ENCODE measurements at regions not wholly inside any gene's neighbourhood (a gene's known extent, or its start where the extent isn't known, plus 50 kb on each side); places are given as distances from the start of the nearest gene placed in this dataset.
A peak's percentile ranks its signal among the peaks of the same experiment; 100 is the strongest.
"Not testable (repeated sequence)": the region's sequence is repeated elsewhere in the genome, so short reads cannot be mapped to it uniquely, and the experiment has no call there.

DNA sequence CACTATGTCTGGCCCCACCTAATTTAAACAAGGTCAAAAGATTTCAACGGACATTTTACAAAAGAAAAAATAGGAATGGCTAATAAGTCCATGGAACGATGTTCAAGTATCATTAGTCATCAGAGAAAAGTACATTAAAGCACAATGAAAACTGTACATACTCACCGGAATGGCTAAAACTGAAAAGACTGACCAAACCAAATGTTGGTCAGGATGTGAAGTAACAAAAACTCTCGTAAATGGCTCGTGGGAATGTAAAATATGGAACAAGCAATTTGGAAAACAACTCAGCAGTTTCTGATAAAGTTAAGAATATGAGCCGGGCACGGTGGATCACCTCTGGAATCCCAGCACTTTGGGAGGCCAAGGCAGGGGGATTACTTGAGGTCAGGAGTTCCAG is 65.7 kb upstream of the PARD3 start:
- H3K4me1 ChIP-seq (replicated peaks in 1 of 2) = no peaks in the 10 kb centered on the region
- WGBS, 10 experiments = 56 to 94% (median 82%) methylated on average over 4 to 7 of the region's 7 CpGs; no CpG with 5 or more reads in 1 of the 10 experiments
- no peak for ATAC-seq (replicated peaks in 6 of 8)
- in situ Hi-C loops (cut with MboI; ENCODE audit: low pct_unique_long_range_greater_than_20kb in 2 of 9, low sequenced_read_pairs in 9 of 9, unreplicated experiment in 9 of 9) = no loop called here
- H3K27ac ChIP-seq = no peak overlapping the region
- H3K4me3 ChIP-seq = no peak overlapping the region

GRCh38 chr10:34878651-34879050 is 63.6 kb upstream of the PARD3 start:
- not testable (repeated sequence) for H3K4me1 ChIP-seq (replicated peaks in 1 of 2); ATAC-seq (replicated peaks in 6 of 8)
- WGBS, 10 experiments = 23 to 83% (median 37%) methylated on average over 1 of the region's 1 CpG; no CpG with 5 or more reads in 4 of the 10 experiments

GRCh38 chr10:34875061-34875460 is 60.0 kb upstream of the PARD3 start:
- WGBS, 10 experiments = 83 to 100% (median 93%) methylated on average over 2 to 11 of the region's 11 CpGs; no CpG with 5 or more reads in 1 of the 10 experiments
- Histone ChIP-seq H3K4me3 (no peak overlapping the region), H3K4me1 (replicated peaks in 1 of 2) (no peaks in the 10 kb centered on the region), H3K27ac (no peak overlapping the region)
- in situ Hi-C loops (cut with MboI; ENCODE audit: low pct_unique_long_range_greater_than_20kb in 2 of 9, low sequenced_read_pairs in 9 of 9, unreplicated experiment in 9 of 9) = no loop called here
- ATAC-seq (replicated peaks in 6 of 8) = no peak

More at GRCh38 chr10:34878651-34879050, 63.6 kb upstream of the PARD3 start:
- in situ Hi-C loops (cut with MboI; ENCODE audit: low pct_unique_long_range_greater_than_20kb in 2 of 9, low sequenced_read_pairs in 9 of 9, unreplicated experiment in 9 of 9); H3K4me3 ChIP-seq; H3K27ac ChIP-seq: not testable (repeated sequence)

- H3K27ac ChIP-seq = no peak overlapping the region
- no peak for ATAC-seq (replicated peaks in 6 of 8)
- H3K4me3 ChIP-seq = no peak overlapping the region
- 0 to 100% (median 88%) methylated on average over 1 to 3 of the region's 3 CpGs; no CpG with 5 or more reads in 1 of the 10 experiments for WGBS, 10 experiments
- no peaks in the 10 kb centered on the region for H3K4me1 ChIP-seq (replicated peaks in 1 of 2)
- in situ Hi-C loops (cut with MboI; ENCODE audit: low pct_unique_long_range_greater_than_20kb in 2 of 9, low sequenced_read_pairs in 9 of 9, unreplicated experiment in 9 of 9) = no loop called here
Observed at GRCh38 chr10:34872820-34873219, 57.7 kb upstream of the PARD3 start.

DNA sequence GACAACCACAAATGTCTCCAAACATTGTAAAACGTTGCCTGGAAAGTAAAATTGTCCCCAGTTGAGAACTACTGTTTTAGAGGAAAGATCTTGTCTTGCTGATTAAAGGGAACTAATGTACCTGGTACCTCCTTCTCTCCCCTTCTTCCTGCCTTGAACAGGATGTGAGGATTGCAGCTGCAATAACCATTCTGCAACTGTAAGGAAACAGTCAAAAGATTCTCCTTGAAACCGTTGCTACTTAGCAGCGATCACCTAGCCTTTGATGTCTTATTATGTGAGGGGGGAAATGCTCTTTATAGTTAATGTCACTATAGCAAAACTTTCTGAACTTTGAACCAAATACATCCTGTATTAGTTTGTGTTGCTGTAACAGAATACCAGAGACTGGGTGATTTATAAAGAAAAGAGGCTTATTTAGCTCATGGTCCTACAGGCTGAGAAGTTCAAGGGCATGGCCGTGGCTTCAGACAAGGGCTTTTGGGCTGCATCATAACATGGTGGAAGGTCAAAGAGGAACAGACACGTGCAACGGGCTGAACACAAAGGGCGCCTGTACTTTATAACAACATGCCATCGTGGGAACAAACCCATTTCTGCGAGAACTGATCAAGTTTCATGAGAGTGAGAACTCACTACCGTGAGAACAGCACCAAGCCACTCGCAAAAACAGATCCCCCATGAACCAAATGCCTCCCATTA is 54.2 kb upstream of the PARD3 start:
- H3K27ac ChIP-seq = no peak overlapping the region
- WGBS, 10 experiments = 42 to 100% (median 76%) methylated on average over 3 to 10 of the region's 11 CpGs; no CpG with 5 or more reads in 1 of the 10 experiments
- no peak overlapping the region for H3K4me3 ChIP-seq
- ATAC-seq (replicated peaks in 6 of 8) = no peak
- in situ Hi-C loops (cut with MboI; ENCODE audit: low pct_unique_long_range_greater_than_20kb in 2 of 9, low sequenced_read_pairs in 9 of 9, unreplicated experiment in 9 of 9) = no loop called here
- H3K4me1 ChIP-seq (replicated peaks in 1 of 2) = peaks cover 0 to 6% of the 10 kb centered on the region in 2 donors

DNA sequence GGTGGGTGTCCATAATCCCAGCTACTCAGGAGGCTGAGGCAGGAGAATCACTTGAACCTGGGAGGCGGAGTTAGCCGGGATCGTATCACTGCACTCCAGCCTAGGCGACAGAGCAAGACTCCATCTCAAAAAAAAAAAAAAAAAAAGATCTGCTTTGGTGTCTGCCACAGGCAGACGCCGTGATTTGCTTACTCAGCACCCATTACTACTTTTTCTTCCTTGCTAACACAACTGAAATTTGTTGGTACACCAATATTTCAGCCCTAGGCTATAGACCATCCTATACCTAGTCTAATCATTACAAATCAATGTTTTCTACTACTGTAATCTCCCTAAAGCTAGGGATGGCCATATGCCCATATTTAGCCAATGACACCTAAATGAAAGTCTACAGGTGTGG is 53.5 kb upstream of the PARD3 start:
- Histone ChIP-seq H3K27ac (no peak overlapping the region), H3K4me3 (no peak overlapping the region), H3K4me1 (replicated peaks in 1 of 2) (peaks cover 0 to 6% of the 10 kb centered on the region in 2 donors)
- in situ Hi-C loops (cut with MboI; ENCODE audit: low pct_unique_long_range_greater_than_20kb in 2 of 9, low sequenced_read_pairs in 9 of 9, unreplicated experiment in 9 of 9) = no loop called here
- 88 to 100% (median 100%) methylated on average over 1 to 5 of the region's 6 CpGs; no CpG with 5 or more reads in 7 of the 10 experiments for WGBS, 10 experiments
- no peak for ATAC-seq (replicated peaks in 6 of 8)

- Histone ChIP-seq H3K27ac (no peak overlapping the region), H3K4me3 (no peak overlapping the region), H3K4me1 (replicated peaks in 1 of 2) (peaks cover 0 to 6% of the 10 kb centered on the region in 2 donors)
- ATAC-seq (replicated peaks in 6 of 8) = peak in 1 of 8 experiments; percentile 57
- WGBS, 10 experiments = 58 to 100% (median 80%) methylated on average over 1 to 3 of the region's 3 CpGs; no CpG with 5 or more reads in 2 of the 10 experiments
- in situ Hi-C loops (cut with MboI; ENCODE audit: low pct_unique_long_range_greater_than_20kb in 2 of 9, low sequenced_read_pairs in 9 of 9, unreplicated experiment in 9 of 9) = no loop called here
Observed at GRCh38 chr10:34866848-34867247, 51.8 kb upstream of the PARD3 start.
